Sigmoid colon (tissue), 6 donors: ENCODE measurements at regions not wholly inside any gene's neighbourhood (a gene's known extent, or its start where the extent isn't known, plus 50 kb on each side); places are given as distances from the start of the nearest gene placed in this dataset.

ENCODE experiments used
- DNase-seq: peaks from one replicate; pipeline ENCODE4 v3.0.0-alpha.2; 2019
- H3K27ac ChIP-seq, 4 donors: fragments of 200-600 bp; sonication (generic); one replicate each; pipeline ENCODE4 v1.5.1; 2016 to 2019; ENCODE audit warnings: mild to moderate bottlenecking in 1 of 4
- H3K27me3 ChIP-seq, 3 donors: fragments of 200-600 bp; sonication (generic); one replicate each; pipeline ENCODE4 v1.5.1; 2019; ENCODE audit warnings: mild to moderate bottlenecking in 1 of 3
- H3K36me3 ChIP-seq, 4 donors: fragments of 200-600 bp; sonication (generic); one replicate each; pipeline ENCODE4 v1.5.1; 2016 to 2019
- H3K4me1 ChIP-seq, 4 donors: fragments of 200-600 bp; sonication (generic); one replicate each; pipeline ENCODE4 v1.5.1; 2017 to 2019
- H3K4me3 ChIP-seq, 4 donors: fragments of 200-600 bp; sonication (generic); one replicate each; pipeline ENCODE4 v1.5.1; 2017 to 2019; ENCODE audit warnings: mild to moderate bottlenecking in 2 of 4, moderate library complexity in 1 of 4
- H3K9me3 ChIP-seq, 4 donors: fragments of 200-600 bp in 3 of 4; sonication (generic) in 3 of 4; one replicate each; pipeline versions ENCODE4 v1.5.1 to v1.6.1; 2013 to 2019
- CTCF ChIP-seq, 4 experiments: fragments of 450-650 bp in 3 of 4; fragments of 200-600 bp in 1 of 4; IDR thresholded peaks; one replicate each; pipeline ENCODE4 v1.5.1; 2016 to 2019; ENCODE audit warnings: antibody characterized with exemption in 4 of 4, mild to moderate bottlenecking in 3 of 4, moderate library complexity in 2 of 4
- EP300 ChIP-seq, 4 donors: sonication (generic); formaldehyde crosslinking; IDR thresholded peaks; one replicate each; pipeline ENCODE4 v1.6.1; 2017; ENCODE audit warnings: antibody characterized with exemption in 4 of 4
- POLR2A ChIP-seq, 2 donors: fragments of 450-650 bp; IDR thresholded peaks; one replicate each; pipeline ENCODE4 v1.6.1; 2016; ENCODE audit warnings: antibody characterized with exemption in 2 of 2, mild to moderate bottlenecking in 2 of 2, moderate library complexity in 2 of 2
- POLR2AphosphoS5 ChIP-seq, 4 donors: sonication (generic); formaldehyde crosslinking; IDR thresholded peaks; one replicate each; pipeline ENCODE4 v1.6.1; 2017; ENCODE audit warnings: antibody characterized with exemption in 4 of 4
- WGBS, 2 donors: extraction: QIAGEN DNeasy Blood & Tissue Kit; methylation state at CpG; one replicate each; pipeline ENCODE4 v1.1.7; 2013; 5-methylcytosine and 5-hydroxymethylcytosine counted together
- intact Hi-C: fragments of 100-400 bp; cut with DNase I; formaldehyde crosslinking; loops from one replicate; pipeline ENCODE4 v1.15.1; 2023
- donor health status: healthy with polysubstance abuse.
- donor health status: healthy.

DNA sequence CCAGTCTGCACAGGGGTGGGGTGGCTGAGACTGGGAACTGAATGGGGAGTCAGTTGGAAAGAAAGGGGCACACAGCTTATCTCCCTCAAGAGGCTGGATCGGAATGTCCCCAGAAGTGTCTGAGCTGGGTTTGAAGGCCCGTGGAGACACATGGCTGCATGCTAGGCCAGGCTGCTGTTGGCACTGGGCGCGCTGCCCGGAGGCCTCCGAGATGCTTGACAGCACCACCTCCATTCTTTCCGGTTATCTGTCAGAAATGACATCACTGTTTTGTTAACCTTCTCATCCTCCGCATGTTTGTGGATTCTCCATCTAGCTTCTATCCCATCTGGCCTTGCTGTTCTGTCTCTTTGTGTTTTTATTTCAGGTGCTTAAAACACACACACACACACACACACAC is 85.5 kb downstream of the APIP start:
- DNase-seq, result no peak
- TF ChIP-seq EP300 (IDR thresholded peaks at IDR 0.05) (no peak), POLR2AphosphoS5 (IDR thresholded peaks at IDR 0.05) (no peak), CTCF (IDR thresholded peaks at IDR 0.05) (no peak), POLR2A (IDR thresholded peaks at IDR 0.05) (no peak)

DNA sequence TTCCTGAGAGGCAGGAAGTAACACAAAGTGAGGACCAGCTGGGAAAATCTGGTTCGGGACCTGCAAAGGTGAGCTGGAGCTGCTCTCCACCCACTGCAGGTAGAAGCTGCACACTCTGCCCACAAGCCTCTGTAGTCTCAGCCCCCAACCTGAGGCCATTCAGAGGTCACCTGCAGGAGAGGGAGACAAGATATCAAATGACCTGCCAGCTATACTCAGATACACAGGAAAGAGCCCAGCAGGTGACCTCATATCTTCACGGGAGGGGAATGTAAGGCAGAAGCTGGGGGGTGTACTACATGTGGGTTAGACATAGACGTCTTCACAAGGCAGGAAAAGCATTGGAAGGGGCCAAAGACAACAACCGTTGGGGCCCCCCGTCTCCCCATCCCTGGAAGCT is 86.1 kb downstream of the APIP start:
- Histone ChIP-seq H3K27ac (no peak overlapping the region), H3K9me3 (no peaks in the 10 kb centered on the region), H3K27me3 (no peaks in the 10 kb centered on the region), H3K36me3 (no peaks in the 10 kb centered on the region), H3K4me3 (no peak overlapping the region), H3K4me1 (no peaks in the 10 kb centered on the region)
- no peak for DNase-seq
- intact Hi-C loops, result no loop called here
- 70 to 86% methylated on average over 5 of the region's 5 CpGs for WGBS, 2 donors
- TF ChIP-seq EP300 (IDR thresholded peaks at IDR 0.05) (no peak), POLR2AphosphoS5 (IDR thresholded peaks at IDR 0.05) (no peak), POLR2A (IDR thresholded peaks at IDR 0.05) (no peak)

More for the DNA sequence above, 85.5 kb downstream of the APIP start:
- Histone ChIP-seq H3K4me3 (no peak overlapping the region), H3K27ac (no peak overlapping the region), H3K27me3 (no peaks in the 10 kb centered on the region), H3K9me3 (no peaks in the 10 kb centered on the region), H3K4me1 (no peaks in the 10 kb centered on the region), H3K36me3 (no peaks in the 10 kb centered on the region)
- intact Hi-C loops, result no loop called here
- WGBS, 2 donors, result 89 to 92% methylated on average over 8 of the region's 8 CpGs

GRCh38 chr11:34827228-34827627 is 89.0 kb downstream of the APIP start:
- H3K27me3 ChIP-seq, result no peaks in the 10 kb centered on the region

DNA sequence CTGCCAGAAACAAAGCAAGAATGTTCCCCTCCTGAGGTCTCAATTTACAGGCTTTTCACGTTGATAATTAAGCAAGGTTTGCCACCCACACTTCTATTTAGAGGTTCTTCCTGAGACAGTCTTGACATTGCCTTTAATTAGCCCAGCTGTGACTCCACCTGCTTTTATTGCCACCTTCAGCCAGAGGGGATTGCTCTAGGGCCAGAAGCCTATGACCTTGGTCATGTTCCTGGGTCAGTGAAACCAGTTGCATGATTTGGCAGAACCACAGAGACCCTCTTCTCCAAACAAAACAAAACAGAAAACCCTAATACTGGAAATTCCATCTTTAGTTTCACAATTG is 89.8 kb downstream of the APIP start:
- Histone ChIP-seq H3K4me1 (no peaks in the 10 kb centered on the region), H3K4me3 (no peak overlapping the region), H3K27me3 (no peaks in the 10 kb centered on the region), H3K9me3 (no peaks in the 10 kb centered on the region), H3K36me3 (no peaks in the 10 kb centered on the region), H3K27ac (no peak overlapping the region)
- no peak for TF ChIP-seq CTCF (IDR thresholded peaks at IDR 0.05)
- TF ChIP-seq POLR2AphosphoS5 (IDR thresholded peaks at IDR 0.05), result no peak
- no peak for TF ChIP-seq EP300 (IDR thresholded peaks at IDR 0.05)
- no peak for TF ChIP-seq POLR2A (IDR thresholded peaks at IDR 0.05)
- WGBS, 2 donors, result 10 to 45% methylated on average over 1 of the region's 1 CpG
- intact Hi-C loops, result no loop called here
- no peak for DNase-seq

More at GRCh38 chr11:34827228-34827627, 89.0 kb downstream of the APIP start:
- DNase-seq, result no peak
- no peaks in the 10 kb centered on the region for H3K36me3 ChIP-seq
- H3K4me3 ChIP-seq, result no peak overlapping the region
- intact Hi-C loops, result no loop called here
- 80 to 81% methylated on average over 1 of the region's 1 CpG for WGBS, 2 donors
- no peaks in the 10 kb centered on the region for H3K9me3 ChIP-seq
- no peaks in the 10 kb centered on the region for H3K4me1 ChIP-seq
- no peak overlapping the region for H3K27ac ChIP-seq
- no peak for TF ChIP-seq CTCF (IDR thresholded peaks at IDR 0.05)
- no peak for TF ChIP-seq POLR2AphosphoS5 (IDR thresholded peaks at IDR 0.05)
- no peak for TF ChIP-seq EP300 (IDR thresholded peaks at IDR 0.05)
- TF ChIP-seq POLR2A (IDR thresholded peaks at IDR 0.05), result no peak

DNA sequence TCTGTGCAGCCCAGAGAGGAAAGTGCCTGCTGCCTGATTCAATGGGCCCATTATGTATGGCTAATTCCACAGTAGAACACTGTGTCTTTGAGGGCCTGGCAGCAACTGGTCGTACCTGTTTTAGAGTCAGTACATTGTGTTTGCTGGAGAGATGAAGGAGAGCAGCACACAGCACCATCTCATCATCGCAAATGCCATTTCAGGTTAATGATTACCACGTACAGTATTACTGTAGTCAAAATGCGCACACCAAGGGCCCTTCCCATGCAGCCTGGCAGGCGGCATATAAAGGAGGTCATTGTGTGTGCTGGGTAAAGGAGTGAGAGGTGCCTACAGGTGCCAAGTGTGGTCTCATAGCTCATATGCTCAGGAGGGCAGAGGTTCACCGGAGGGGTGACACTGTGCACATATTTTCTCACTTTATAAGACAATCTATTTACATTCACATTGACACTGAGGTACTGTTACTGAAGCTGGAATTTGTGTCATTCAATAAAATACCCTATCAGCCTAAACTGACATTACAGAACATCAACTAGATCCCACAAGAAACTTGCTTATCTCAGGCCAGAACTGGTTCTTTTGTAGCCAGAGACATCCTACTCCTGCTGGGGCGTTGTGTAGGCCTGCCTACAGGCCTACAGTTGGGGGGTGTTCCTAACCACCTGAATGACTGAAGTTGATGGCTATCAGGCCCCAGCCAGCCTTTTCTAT is 90.4 kb downstream of the APIP start:
- Histone ChIP-seq H3K36me3 (no peaks in the 10 kb centered on the region), H3K9me3 (no peaks in the 10 kb centered on the region), H3K27ac (no peak overlapping the region), H3K4me1 (no peaks in the 10 kb centered on the region), H3K27me3 (no peaks in the 10 kb centered on the region), H3K4me3 (no peak overlapping the region)
- 22 to 71% methylated on average over 7 of the region's 7 CpGs for WGBS, 2 donors
- intact Hi-C loops, result no loop called here
- DNase-seq, result no peak
- TF ChIP-seq POLR2A (IDR thresholded peaks at IDR 0.05) (no peak), POLR2AphosphoS5 (IDR thresholded peaks at IDR 0.05) (no peak), CTCF (IDR thresholded peaks at IDR 0.05) (no peak), EP300 (IDR thresholded peaks at IDR 0.05) (no peak)
